ENCODE measurements at regions not wholly inside any gene's neighbourhood (a gene's known extent, or its start where the extent isn't known, plus 50 kb on each side); places are given as distances from the start of the nearest gene placed in this dataset.
"Not testable (repeated sequence)": the region's sequence is repeated elsewhere in the genome, so short reads cannot be mapped to it uniquely, and the experiment has no call there.

DNA sequence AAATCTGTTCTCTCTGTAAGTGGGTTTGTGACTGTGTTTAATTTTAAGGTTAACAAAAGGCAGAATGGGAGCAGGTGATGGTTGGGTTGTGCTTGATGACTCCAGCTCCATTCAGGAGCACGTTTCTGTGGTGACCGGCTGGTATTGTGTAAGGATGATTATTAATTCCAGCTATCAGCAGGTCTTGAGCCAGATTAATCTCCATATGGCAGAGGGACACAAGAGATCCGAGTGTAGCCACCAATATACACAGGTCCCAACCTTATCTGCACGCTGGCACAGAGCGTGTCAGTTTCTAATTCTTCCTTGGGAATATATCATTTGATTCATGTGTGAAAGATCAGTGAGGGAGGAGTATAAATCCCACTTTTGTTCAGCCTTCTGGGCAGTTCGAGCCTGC is 199.0 kb upstream of the DCC start:
- in situ Hi-C loops (cut with MboI; ENCODE audit: low pct_unique_long_range_greater_than_20kb, low sequenced_read_pairs) = no loop called here
- no peak for DNase-seq

DNA sequence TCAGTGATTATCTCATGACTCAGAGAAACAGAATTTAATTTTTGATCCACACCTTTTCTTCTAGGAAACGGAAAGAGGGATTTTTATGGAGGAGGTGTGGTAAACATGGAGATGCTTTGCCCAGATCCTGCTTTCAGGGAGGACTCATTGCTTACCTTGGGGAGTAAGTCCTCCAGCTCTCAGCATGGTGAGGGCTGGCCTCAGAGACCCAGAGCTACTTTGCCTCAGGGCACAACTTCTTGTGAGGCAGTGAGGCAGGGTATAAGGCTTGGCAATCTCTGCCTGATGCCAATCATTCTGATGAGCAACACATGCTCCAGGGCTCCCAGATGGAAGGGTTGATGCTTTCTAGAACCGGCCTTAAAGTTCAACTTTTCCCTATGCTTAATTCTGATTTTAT is 189.9 kb upstream of the DCC start:
- in situ Hi-C loops (cut with MboI; ENCODE audit: low pct_unique_long_range_greater_than_20kb, low sequenced_read_pairs) = no loop called here
- DNase-seq = no peak

DNA sequence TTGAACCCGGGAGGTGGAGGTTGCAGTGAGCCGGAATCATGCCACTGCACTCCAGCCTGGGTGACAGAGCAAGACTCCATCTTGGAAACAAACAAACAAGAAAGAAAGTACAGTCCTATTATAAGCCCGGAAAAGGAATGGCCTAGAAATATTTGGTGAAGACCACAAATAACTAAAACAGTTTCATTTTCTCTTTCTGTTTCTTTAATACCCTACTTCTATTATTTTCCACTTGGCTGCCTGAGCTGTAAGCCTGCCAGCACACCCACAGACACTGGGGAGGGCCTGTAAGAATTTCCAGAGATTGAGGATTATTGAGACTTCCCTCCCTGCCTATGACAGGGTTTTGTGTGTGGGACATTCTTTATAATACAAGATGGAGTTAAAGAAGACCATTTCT is 188.0 kb upstream of the DCC start:
- no peak for DNase-seq
- in situ Hi-C loops (cut with MboI; ENCODE audit: low pct_unique_long_range_greater_than_20kb, low sequenced_read_pairs) = no loop called here

DNA sequence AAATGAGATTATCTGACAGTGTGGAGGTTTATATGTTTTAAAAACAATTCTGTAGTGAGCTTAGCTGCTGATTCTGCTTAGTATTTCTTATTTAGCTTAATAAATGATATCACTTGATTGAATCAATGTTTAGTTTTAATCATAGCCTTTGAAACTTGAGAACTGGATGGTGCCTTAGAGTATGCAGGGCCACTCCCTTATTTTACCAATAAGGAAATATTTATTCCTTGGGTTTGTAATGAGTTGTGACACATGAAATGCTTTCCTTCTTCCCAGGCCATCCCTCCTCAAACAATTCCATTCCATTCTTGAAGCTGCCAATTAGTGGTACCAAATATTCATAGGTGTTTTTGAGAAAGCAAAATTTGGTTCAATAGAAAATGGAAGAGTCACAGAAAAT is 183.8 kb upstream of the DCC start:
- in situ Hi-C loops (cut with MboI; ENCODE audit: low pct_unique_long_range_greater_than_20kb, low sequenced_read_pairs) = no loop called here
- DNase-seq = no peak

DNA sequence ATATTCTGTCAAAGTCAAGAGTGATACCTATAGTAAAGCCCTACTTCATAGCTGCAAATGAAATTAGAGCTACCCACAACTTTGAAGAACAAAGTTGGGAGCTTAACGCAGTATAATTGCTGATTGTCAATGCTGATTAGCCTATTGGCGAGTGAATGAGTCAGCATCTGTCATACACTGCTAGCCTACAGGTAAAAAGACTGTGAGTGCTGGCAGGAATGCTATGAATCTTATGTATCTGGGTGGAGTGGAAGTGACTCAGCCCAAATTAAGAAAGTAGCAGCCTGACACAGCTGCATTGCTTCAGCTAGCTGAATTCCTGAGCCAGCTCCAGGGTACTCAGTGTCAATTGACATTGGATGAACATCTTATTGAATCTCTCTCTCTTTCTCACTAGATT is 179.4 kb upstream of the DCC start:
- DNase-seq = no peak
- in situ Hi-C loops (cut with MboI; ENCODE audit: low pct_unique_long_range_greater_than_20kb, low sequenced_read_pairs) = no loop called here

DNA sequence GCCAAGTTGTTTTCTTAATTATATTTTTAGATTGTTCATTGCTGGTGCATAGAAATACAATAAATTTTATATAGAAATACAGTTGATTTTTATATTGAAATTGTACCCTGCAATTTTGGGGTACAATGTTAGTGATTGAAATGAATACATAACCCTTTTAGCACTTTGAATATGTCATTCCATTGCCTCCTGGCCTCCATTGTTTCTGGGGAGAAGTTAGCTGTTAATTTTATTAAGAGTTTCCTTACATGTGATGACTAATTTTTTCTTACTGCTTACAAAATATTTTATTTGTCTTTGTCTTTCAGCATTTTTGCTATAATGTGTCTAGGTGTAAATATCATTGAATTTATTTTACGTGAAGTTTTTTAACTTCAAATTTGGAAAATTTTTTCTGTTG is 176.5 kb upstream of the DCC start:
- DNase-seq = no peak
- in situ Hi-C loops (cut with MboI; ENCODE audit: low pct_unique_long_range_greater_than_20kb, low sequenced_read_pairs) = no loop called here

DNA sequence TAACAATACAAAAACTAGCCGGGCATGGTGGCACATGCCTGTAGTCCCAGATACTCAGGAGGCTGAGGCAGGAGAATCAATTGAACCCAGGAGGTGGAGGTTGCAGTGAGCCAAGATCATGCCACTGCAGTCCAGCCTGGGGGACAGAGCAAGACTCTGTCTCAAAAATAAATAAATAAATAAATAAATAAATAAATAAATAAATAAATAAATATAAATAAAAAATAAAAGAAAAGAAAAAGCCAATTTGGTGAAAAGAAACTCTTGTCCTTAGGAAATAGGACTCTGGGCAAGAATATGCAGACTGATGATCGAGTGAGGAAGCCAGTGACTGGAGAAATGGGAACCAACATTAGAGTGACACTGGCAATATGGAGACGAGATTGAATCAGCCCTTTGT is 171.9 kb upstream of the DCC start:
- in situ Hi-C loops (cut with MboI; ENCODE audit: low pct_unique_long_range_greater_than_20kb, low sequenced_read_pairs); DNase-seq: not testable (repeated sequence)

DNA sequence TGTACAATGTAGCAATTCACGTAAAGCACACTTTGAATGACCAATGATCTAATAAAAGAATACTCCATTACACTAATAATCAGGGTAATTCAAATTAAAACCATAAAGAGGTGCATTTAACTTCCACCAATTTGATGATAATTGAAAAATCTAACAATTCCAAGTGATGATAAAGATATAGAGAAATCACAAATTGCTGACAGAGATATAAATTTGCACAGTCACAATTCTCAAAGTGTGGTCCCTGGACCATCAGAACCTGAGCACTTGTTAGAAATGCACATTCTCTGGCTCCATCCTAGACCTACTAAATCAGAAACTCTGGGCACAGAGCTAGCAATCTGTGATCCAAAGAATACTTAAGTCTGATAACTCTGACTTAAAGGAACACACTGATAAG is 165.8 kb upstream of the DCC start:
- DNase-seq = no peak
- in situ Hi-C loops (cut with MboI; ENCODE audit: low pct_unique_long_range_greater_than_20kb, low sequenced_read_pairs) = no loop called here

DNA sequence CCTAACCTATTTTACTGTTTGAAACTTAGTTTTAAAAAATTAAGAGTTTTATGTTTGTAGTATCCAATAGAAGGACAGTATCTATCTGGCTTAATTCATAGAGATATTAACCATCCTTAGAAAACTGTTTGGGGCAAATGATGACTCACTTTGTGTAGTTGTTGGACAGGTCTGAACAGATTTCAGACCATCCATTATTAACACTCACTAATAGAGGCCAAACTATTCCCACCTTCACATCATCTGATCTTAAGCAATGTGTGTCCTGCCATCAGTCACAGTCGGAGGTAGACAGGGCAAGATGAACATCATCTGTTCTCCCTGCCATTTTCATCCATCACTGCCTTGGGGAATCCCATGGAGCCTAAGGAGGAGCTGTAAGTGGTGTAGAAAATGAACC is 164.6 kb upstream of the DCC start:
- in situ Hi-C loops (cut with MboI; ENCODE audit: low pct_unique_long_range_greater_than_20kb, low sequenced_read_pairs) = no loop called here
- DNase-seq = no peak

DNA sequence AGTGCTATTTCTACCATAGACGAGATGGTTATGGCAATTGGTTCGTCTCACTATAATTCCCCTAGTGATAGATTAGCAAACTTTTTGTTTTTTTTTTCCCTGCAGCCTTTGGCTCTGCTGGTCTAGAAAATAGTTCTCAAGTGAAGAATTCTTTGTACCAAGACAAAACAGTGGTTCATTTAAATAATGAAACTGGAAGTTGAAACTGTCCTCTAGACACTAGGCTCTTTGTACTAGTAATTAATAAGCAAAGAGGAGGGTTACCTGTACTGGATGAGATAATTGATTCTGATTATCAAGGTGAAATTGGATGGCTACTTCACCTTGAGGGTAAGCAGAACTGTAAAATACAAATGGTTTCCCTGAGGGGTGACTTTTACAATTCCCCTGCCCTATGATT is 156.9 kb upstream of the DCC start:
- in situ Hi-C loops (cut with MboI; ENCODE audit: low pct_unique_long_range_greater_than_20kb, low sequenced_read_pairs) = no loop called here
- DNase-seq = no peak

DNA sequence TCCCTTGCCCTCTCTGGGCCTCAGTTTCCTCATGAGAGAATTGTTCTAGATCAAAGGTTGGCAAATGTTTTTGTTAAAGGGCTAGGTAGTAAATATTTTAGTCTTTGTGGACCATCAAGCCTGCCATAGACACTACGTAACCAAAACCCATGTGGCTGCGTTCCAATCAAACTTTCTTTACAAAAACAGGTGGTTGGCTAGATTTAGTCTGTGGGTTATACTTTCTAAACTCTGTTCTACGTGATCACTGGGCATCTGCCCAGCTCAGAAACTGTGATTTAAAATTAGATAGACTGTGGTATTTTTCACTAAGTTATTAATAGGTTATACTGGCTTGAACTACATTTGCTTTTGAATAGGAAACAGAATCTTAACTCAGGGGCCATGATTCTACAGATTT is 149.8 kb upstream of the DCC start:
- in situ Hi-C loops (cut with MboI; ENCODE audit: low pct_unique_long_range_greater_than_20kb, low sequenced_read_pairs) = no loop called here
- no peak for DNase-seq

DNA sequence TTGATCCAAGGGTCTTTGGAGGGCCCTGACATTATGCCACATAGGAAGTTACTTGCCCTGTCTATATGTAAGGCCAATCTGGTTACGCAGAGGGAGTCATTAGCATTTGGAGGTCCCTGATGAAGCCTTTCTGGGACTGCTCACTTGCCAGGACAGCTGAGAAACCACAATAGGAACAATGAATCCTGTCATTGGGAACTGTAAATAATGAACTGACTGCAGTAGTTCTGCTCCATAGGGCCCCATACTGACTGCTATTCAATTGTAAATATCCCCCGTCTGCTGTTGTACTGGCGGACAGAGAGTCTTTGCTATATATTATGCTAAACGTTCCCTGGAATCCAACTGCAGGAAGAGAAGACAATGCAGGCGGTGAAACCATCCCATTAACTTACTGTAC is 149.4 kb upstream of the DCC start:
- in situ Hi-C loops (cut with MboI; ENCODE audit: low pct_unique_long_range_greater_than_20kb, low sequenced_read_pairs) = no loop called here
- DNase-seq = no peak

DNA sequence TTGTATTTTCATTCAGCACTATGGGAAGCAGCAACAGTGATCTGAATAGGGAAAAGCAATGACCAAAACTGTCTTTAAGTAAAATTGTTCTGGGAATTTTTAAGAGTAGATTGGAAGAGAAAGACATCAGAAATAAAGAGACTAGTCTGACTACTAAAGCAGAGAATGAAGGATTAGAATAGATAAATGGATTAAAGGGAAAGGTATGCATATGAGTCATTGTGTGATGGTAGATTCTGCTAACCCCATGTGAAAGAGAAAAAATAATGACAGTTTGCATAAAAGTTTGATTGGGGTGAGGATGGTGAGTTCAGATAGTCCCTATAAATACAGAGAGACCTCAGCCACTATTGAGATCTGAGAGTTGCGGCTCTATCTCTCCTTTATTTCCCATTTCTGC is 139.6 kb upstream of the DCC start:
- in situ Hi-C loops (cut with MboI; ENCODE audit: low pct_unique_long_range_greater_than_20kb, low sequenced_read_pairs) = no loop called here
- DNase-seq = no peak

DNA sequence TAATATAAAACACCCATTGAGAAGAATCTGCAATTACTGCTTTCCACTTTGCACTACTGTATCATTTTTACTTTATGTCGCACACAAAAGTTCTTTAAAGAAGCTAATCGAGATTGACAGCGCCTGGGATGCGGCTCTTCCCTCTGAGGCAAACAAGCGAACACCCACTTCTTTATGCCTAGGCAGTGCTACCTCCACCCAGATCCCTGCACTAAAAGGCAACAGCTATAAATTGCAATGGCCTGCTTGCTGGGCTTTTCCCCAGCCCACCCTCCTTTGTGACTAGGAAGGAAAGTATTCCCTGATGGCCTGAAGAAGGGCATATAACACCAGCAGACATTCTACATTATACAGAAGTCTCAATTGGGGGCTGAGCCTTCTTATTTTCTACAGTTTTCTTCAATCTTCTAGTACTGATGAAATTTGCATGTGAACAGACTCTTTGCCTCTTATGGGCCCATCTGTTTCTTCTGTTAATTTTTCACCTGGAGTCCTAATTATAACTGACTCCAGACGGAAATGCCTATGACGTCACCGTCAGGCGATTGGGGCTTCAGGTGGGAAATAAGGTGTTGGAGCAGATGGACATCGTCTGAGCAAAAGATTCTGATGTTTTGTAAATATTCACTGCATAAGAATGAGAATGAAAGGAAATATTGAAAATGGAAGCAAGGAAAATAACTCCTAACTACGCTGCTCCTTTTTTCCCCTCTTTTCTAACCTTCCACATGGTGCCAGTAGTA is 138.9 kb upstream of the DCC start:
- DNase-seq = no peak
- in situ Hi-C loops (cut with MboI; ENCODE audit: low pct_unique_long_range_greater_than_20kb, low sequenced_read_pairs) = no loop called here

DNA sequence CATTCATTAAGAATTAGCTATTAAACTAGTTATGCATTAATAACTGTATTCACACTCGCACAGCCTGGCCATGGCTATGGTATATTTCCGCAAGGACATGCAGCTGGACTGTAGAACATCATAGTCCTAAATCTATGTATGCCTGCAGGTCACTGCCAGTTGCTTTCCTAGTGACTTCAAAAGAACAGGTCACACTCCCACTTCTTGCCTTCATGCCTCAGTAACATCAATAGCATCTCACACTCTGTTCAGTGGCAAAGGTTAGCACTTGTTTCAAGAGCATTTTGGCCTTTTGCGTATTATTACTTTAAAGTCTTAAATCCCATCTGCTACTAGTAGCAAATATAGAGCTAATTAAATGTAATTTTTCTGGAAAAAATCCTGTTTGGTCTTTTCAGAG is 131.4 kb upstream of the DCC start:
- in situ Hi-C loops (cut with MboI; ENCODE audit: low pct_unique_long_range_greater_than_20kb, low sequenced_read_pairs) = no loop called here
- DNase-seq = no peak

DNA sequence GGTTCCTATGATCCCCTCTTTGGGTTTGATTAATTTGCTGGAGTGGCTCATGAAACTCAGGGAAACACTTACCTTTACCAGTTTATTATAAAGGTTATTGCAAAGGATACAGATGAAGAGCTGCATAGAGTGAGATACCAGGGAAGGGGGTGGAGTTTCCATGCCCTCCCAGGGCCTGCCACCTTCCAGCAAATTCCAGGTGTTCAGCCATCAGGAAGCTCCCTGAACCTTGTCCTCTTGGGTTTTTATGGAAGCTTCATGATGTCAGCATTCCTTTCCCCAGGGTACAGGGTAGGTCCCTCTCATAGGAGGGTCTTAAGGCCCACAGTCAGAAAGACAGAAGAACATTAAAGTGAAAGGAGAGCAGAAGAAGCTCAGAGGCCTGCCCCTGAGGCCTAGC is 123.9 kb upstream of the DCC start:
- no peak for DNase-seq
- in situ Hi-C loops (cut with MboI; ENCODE audit: low pct_unique_long_range_greater_than_20kb, low sequenced_read_pairs) = no loop called here

DNA sequence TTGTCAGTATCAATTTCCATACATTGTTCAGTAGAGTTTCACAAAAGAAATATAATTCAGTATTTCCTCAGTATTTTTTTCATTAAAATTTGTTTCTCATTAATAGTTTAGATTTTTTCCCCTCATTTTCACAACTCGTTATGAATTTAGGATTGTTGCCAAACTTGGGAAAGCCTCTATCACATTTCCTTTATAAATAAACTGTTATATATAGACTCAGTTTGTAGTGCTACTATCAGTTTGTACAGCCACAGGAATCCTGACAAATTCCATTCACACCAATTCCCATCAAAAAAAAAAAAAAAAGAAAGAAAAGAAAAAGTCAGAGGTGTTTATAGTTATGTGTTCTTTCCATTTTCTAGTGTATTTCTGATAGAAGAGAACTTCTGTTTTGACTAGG is 123.3 kb upstream of the DCC start:
- DNase-seq = no peak
- in situ Hi-C loops (cut with MboI; ENCODE audit: low pct_unique_long_range_greater_than_20kb, low sequenced_read_pairs) = no loop called here

DNA sequence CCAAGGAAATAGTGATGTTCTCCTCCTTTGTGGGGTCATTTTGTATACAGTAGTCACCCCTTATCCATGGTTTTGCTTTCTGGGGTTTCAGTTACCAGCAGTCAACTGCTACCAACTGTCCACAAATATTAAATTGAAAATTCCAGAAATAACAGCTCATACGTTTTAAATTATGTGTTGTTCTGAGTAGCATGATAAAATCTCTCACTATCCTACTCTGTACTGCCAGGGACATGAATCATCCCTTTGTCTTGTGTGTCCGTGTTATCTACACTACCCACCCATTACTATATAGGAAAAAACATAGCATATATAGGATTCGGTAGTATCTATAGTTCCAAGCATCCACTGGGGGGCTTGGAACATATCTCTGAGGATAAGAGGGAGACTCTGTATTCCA is 120.9 kb upstream of the DCC start:
- no peak for DNase-seq
- in situ Hi-C loops (cut with MboI; ENCODE audit: low pct_unique_long_range_greater_than_20kb, low sequenced_read_pairs) = no loop called here

DNA sequence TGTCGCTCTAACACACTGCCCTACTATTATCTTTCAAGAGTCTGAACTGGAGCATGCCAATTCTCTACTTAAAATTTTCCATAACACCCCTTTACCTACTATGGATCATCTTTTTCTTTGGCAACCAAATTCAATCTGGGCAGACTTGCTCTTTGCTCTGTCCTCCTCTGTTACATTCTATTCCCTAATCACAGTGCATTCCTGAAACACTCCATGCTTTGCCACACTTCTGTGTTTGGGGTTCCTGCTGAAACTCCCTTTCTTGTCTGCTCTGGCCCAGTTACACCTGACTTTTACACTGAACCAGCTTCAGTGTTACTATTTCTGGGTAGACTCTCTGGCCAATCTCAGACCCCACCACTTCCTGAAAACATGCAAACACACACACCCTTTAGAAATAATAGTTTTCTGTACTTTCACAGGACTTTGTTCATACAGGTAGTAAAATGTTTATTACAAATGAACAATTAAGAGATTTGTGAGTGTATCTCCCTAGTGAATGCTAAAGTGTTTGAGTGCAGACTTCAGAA is 119.9 kb upstream of the DCC start:
- in situ Hi-C loops (cut with MboI; ENCODE audit: low pct_unique_long_range_greater_than_20kb, low sequenced_read_pairs) = no loop called here
- DNase-seq = no peak

DNA sequence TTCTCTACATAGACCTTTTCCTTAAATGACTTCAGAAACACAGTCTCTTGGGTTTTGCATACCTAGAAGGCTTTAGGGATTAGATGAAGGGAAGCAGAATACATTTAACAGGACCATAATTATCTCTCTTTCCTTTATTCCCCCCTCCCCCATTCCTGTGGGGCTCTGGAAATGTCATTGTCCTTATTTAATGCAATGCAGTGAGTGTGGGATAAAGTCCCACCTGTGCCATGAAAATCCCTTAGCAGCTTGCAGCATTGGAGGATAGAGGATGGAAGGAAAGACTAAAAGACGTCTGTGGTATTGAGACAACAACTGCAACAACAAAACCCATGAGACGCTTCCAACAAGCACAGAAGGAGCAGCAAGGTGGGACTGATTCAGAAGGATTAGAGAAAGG is 117.8 kb upstream of the DCC start:
- DNase-seq = no peak
- in situ Hi-C loops (cut with MboI; ENCODE audit: low pct_unique_long_range_greater_than_20kb, low sequenced_read_pairs) = no loop called here

DNA sequence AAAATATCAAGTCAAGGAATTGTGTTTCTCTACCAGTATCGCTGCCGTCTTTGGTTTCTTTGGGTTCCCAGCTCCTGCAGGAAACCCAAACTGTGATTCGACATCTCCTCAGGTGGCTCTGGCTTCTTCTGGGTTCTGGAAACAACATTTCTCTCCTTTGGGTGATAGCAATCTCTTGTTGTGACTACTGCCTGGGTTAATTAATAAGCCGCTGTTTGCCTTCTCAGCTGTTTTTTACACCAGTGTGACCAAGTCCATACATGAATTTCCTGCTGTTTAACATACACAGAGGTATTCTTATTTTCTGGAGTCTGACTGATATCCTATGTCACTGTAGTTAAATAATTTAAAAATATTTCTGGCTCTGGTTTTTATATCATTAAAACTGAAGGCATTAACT is 112.5 kb upstream of the DCC start:
- in situ Hi-C loops (cut with MboI; ENCODE audit: low pct_unique_long_range_greater_than_20kb, low sequenced_read_pairs) = no loop called here
- no peak for DNase-seq

DNA sequence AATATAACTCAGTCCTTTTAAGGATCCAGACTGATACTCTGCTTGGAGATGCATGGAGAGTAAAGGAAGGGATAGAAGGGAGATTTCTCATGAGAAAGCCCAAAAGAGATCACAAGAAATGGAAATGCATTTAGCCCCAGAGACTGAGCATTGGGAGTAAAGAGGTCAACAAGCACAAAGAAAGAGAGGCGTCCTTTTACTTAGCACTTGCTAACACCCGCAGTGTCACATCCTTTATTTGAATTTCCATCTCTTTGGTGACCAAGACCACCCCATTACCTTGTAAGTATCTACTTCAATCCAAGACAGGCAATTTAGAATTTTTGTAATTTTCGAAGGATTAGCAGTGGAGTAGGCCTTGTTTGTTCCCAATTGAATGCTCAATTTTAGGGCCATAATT is 111.8 kb upstream of the DCC start:
- DNase-seq = no peak
- in situ Hi-C loops (cut with MboI; ENCODE audit: low pct_unique_long_range_greater_than_20kb, low sequenced_read_pairs) = no loop called here
